GM10266 (cell line): ENCODE measurements at regions not wholly inside any gene's neighbourhood (a gene's known extent, or its start where the extent isn't known, plus 50 kb on each side); places are given as distances from the start of the nearest gene placed in this dataset.

ENCODE experiments used
- DNase-seq: peaks from one replicate; pipeline ENCODE4 v3.0.0; 2012; ENCODE audit errors: extremely low spot score
- TF ChIP-seq, protein P1 (sequence below): IDR thresholded peaks from 2 replicates; pipeline ENCODE4 v1.5.1; 2012; ENCODE audit warnings: mild to moderate bottlenecking, low read depth; ENCODE audit not compliant: control insufficient read depth, insufficient read depth; ENCODE audit errors: missing control alignments

DNA sequence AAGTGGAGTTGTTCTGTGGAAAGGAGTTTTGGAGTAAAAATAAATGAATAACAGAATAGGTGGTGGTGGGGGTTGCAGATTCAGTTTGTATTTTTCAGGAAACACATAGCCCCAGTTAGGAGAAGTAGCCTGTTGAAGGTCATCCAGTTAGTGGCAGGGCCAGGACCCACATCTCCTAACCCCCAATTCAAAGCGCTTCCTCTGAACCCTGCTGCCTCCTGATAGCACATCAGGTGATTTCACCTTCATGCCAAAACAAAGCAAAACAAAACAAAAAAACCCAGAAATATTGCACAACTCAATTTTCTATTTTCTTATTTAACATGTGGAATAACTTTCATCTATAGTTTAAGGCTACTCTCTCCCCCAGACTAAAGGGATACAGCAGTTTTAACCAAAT is 112.3 kb upstream of the UGP2 start:
- TF ChIP-seq, protein P1, sequence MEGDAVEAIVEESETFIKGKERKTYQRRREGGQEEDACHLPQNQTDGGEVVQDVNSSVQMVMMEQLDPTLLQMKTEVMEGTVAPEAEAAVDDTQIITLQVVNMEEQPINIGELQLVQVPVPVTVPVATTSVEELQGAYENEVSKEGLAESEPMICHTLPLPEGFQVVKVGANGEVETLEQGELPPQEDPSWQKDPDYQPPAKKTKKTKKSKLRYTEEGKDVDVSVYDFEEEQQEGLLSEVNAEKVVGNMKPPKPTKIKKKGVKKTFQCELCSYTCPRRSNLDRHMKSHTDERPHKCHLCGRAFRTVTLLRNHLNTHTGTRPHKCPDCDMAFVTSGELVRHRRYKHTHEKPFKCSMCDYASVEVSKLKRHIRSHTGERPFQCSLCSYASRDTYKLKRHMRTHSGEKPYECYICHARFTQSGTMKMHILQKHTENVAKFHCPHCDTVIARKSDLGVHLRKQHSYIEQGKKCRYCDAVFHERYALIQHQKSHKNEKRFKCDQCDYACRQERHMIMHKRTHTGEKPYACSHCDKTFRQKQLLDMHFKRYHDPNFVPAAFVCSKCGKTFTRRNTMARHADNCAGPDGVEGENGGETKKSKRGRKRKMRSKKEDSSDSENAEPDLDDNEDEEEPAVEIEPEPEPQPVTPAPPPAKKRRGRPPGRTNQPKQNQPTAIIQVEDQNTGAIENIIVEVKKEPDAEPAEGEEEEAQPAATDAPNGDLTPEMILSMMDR: no peak

DNA sequence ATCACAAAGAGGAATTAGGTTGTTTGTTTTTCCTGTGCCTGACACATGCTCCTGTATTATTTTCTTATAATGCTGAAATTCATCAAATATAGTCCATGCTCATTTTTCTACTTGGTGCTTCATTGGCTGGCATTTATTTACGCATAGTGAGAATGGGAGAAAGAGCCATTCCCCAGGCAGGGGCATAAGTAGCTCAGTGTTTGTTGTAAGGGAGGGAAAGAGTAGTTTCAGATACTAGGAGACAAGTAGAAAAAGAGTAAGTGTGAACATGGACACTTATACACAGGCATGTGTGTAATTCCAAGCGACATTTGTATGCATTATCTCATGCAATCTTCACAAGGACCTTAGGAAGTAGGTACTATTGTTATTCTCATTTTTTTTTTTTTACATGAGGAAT is 111.9 kb upstream of the UGP2 start:
- no peak for DNase-seq
- TF ChIP-seq, protein P1: no peak

More for the DNA sequence above, 112.3 kb upstream of the UGP2 start:
- DNase-seq: no peak

DNA sequence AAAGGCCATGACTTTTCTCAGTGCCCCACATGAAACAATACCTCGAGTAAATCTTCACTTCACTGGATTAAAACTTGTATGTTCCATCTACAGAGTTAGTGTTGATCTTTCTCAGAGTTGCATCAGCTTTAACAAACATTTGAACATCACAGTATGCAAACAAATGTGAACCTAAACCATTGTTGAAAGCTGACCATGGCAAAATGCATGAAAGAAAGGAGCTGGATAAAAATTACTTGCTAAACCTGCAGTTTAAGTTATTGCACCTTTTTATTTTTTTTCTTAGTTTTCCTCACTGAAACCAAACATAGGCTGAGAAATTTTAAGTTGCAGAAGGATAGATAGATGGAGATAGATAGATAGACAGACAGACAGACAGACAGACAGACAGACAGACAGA is 107.2 kb upstream of the UGP2 start:
- no peak for DNase-seq
- TF ChIP-seq, protein P1: no peak

DNA sequence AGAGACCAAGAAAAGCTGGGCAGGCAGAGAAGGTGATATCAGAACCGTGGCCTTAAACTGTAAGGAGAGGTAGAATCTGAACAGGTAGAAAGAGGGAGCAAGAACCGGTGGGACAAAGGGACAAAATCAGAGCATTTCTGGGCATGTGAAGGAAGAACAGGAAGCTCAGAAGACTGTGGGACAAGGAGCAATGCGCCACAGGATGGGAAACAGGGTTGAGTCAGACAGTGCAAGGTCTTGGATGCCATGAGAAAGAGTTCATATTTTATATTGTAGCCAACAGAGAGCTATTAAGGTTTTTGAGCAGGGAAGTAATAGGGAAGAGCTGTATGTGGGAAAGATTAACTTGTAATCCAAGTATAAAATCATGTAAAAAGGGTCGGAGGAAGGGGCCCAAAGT is 106.4 kb upstream of the UGP2 start:
- no peak for DNase-seq

DNA sequence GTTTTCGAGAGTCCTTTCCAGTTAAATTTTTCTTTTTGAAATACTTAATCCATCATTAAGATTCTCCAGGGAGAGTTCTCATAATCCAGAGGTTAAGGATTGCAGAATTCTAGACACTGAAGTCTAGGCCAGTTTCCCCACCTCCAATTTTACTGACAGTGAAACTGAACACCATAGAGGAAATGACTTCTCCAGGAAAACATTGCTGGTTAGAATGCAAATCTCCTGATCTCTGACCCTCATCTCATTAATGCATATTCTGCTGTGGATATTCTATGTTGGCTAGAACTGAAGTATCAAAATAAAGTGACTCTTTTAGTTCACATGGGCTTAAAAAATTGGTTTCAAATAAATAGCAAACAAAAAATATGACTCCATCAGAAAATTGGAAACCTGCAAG is 105.8 kb upstream of the UGP2 start:
- TF ChIP-seq, protein P1: no peak
- DNase-seq: no peak

More for the DNA sequence above, 106.4 kb upstream of the UGP2 start:
- TF ChIP-seq, protein P1: no peak

DNA sequence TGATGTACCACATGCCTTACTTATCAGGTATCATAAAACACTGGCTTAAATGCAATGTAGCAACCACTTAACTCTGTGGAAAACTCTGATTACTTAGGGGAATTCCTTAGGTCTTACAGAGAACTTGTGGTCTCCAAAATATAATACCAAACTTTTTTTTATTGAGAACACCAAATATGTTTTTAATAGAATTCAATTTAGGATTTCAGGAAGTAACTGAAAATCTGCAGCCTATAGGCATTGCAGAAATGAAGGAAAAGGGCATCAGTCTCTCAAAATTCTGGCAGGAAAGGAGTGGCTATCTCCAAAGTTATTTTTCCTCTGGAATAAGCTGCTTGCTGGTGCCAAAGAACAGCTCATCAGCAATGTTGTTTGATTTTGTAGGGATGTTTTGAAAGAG is 105.3 kb upstream of the UGP2 start:
- TF ChIP-seq, protein P1: no peak

DNA sequence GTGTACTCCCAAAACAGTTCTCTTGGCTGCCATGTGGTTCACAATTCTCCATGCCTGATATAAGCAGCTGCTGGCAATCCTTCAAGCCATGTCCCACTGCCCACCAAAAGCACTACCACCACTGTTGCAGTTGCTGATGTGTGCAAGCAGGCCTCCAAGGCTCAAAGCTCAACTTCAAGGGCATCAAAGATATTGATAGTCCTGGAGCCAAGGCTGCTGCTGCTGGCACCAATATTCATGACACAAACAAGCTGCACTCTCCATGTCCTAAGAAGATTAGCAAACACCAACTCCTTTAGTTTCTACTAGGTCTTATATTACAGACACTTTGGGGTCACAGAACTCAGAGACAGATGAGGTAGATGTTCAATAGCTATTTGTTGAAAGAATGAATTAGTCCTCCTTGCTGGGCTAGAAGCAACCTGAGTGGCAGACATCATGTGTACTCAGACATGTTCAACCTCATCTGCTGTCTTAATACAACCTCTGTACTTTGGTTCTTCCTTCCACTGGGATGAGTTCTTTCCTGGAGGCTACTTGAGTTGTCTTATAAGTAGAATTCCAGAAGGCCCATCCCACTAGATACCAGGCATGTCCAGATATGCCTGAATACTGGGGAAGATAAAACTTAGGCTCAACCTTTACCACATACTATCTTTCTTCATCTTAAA is 104.5 kb upstream of the UGP2 start:
- TF ChIP-seq, protein P1: no peak
- no peak for DNase-seq

More for the DNA sequence above, 105.3 kb upstream of the UGP2 start:
- no peak for DNase-seq
